Uterus (tissue), 2 donors: ENCODE measurements at regions not wholly inside any gene's neighbourhood (a gene's known extent, or its start where the extent isn't known, plus 50 kb on each side); places are given as distances from the start of the nearest gene placed in this dataset.

Experiments
- CTCF ChIP-seq, 4 experiments: fragments of 200-600 bp in 2 of 4; fragments of 450-650 bp in 2 of 4; sonication (generic) in 2 of 4; IDR thresholded peaks; one replicate each; pipeline ENCODE4 v1.5.1; 2016 to 2019; ENCODE audit warnings: antibody characterized with exemption in 4 of 4, mild to moderate bottlenecking in 2 of 4, moderate library complexity in 1 of 4
- POLR2A ChIP-seq, 2 donors: fragments of 450-650 bp; IDR thresholded peaks; one replicate each; pipeline ENCODE4 v1.6.1; 2016; ENCODE audit warnings: antibody characterized with exemption in 2 of 2, mild to moderate bottlenecking in 1 of 2, moderate library complexity in 1 of 2

GRCh38 chr13:34751492-34751891, 190.6 kb upstream of the NBEA start:
- TF ChIP-seq CTCF (IDR thresholded peaks at IDR 0.05) (no peak), POLR2A (IDR thresholded peaks at IDR 0.05) (no peak)
